ENCODE measurements at regions not wholly inside any gene's neighbourhood (a gene's known extent, or its start where the extent isn't known, plus 50 kb on each side); places are given as distances from the start of the nearest gene placed in this dataset.

- TF ChIP-seq RAD21 (conservative IDR thresholded peaks at IDR 0.05 in 1 of 2, IDR thresholded peaks at IDR 0.05 in 1 of 2) (no peak), MYC (IDR thresholded peaks at IDR 0.05; ENCODE audit: borderline replicate concordance, low read length) (no peak), SREBF2 (IDR thresholded peaks at IDR 0.05) (no peak), POLR2A (IDR thresholded peaks at IDR 0.05; ENCODE audit: low read length) (no peak)
These were observed 460.9 kb upstream of the SOX11 start for GRCh38 chr2:5231287-5231686.
